Lower leg skin (tissue), 4 donors: ENCODE measurements at regions not wholly inside any gene's neighbourhood (a gene's known extent, or its start where the extent isn't known, plus 50 kb on each side); places are given as distances from the start of the nearest gene placed in this dataset.

Source experiments
- DNase-seq, 2 donors: peaks; one replicate each; pipeline ENCODE4 v3.0.0-alpha.2; 2019; ENCODE audit warnings: low spot score in 2 of 2
- H3K4me3 ChIP-seq: fragments of 200-600 bp; sonication (generic); 2 replicates; pipeline ENCODE4 v1.5.1; 2017; ENCODE audit warnings: mild to moderate bottlenecking, low read depth; ENCODE audit not compliant: poor library complexity, severe bottlenecking
- CTCF ChIP-seq, 3 donors: fragments of 450-650 bp; IDR thresholded peaks; one replicate each; pipeline ENCODE4 v1.5.1; 2016; ENCODE audit warnings: antibody characterized with exemption in 3 of 3, mild to moderate bottlenecking in 3 of 3, moderate library complexity in 2 of 3
- POLR2A ChIP-seq, 2 donors: fragments of 450-650 bp; IDR thresholded peaks; one replicate each; pipeline ENCODE4 v1.6.1; 2016 to 2017; ENCODE audit warnings: antibody characterized with exemption in 2 of 2, mild to moderate bottlenecking in 1 of 2, moderate library complexity in 1 of 2
- WGBS, 2 donors: methylation state at CpG; one replicate each; pipeline ENCODE4 v1.1.5; 2018; 5-methylcytosine and 5-hydroxymethylcytosine counted together
- intact Hi-C: fragments of 100-400 bp; cut with DNase I; formaldehyde crosslinking; loops from one replicate; pipeline ENCODE4 v1.15.0; 2023; ENCODE audit warnings: low total_unique reads

GRCh38 chr6:8203337-8203736, 101.0 kb upstream of the EEF1E1 start:
- no peak for TF ChIP-seq POLR2A (IDR thresholded peaks at IDR 0.05)
- TF ChIP-seq CTCF (IDR thresholded peaks at IDR 0.05) = no peak
- H3K4me3 ChIP-seq = no peak overlapping the region
- DNase-seq = no peak
- 67 to 78% methylated on average over 5 of the region's 5 CpGs for WGBS, 2 donors
- intact Hi-C loops = no loop called here

GRCh38 chr6:8201679-8202078, 99.3 kb upstream of the EEF1E1 start:
- 79 to 85% methylated on average over 5 of the region's 5 CpGs for WGBS, 2 donors
- no peak for TF ChIP-seq POLR2A (IDR thresholded peaks at IDR 0.05)
- DNase-seq = no peak
- intact Hi-C loops = no loop called here
- H3K4me3 ChIP-seq = no peak overlapping the region

- DNase-seq = no peak
- intact Hi-C loops = no loop called here
- 62 to 68% methylated on average over 3 of the region's 3 CpGs for WGBS, 2 donors
- TF ChIP-seq CTCF (IDR thresholded peaks at IDR 0.05) (no peak), POLR2A (IDR thresholded peaks at IDR 0.05) (no peak)
- H3K4me3 ChIP-seq = no peak overlapping the region
Observed at GRCh38 chr6:8200255-8200654, 97.9 kb upstream of the EEF1E1 start.

GRCh38 chr6:8195714-8196102, 93.4 kb upstream of the EEF1E1 start:
- no peak overlapping the region for H3K4me3 ChIP-seq
- 72 to 74% methylated on average over 4 of the region's 4 CpGs for WGBS, 2 donors
- TF ChIP-seq POLR2A (IDR thresholded peaks at IDR 0.05) (no peak), CTCF (IDR thresholded peaks at IDR 0.05) (no peak)
- intact Hi-C loops = no loop called here
- DNase-seq = no peak

- intact Hi-C loops = no loop called here
- WGBS, 2 donors = 61 to 65% methylated on average over 3 of the region's 3 CpGs
- DNase-seq = no peak
- TF ChIP-seq CTCF (IDR thresholded peaks at IDR 0.05) (no peak), POLR2A (IDR thresholded peaks at IDR 0.05) (no peak)
- no peak overlapping the region for H3K4me3 ChIP-seq
Observed at GRCh38 chr6:8195040-8195713, 92.8 kb upstream of the EEF1E1 start.

GRCh38 chr6:8194490-8194889, 92.1 kb upstream of the EEF1E1 start:
- DNase-seq = no peak
- 67 to 70% methylated on average over 3 of the region's 3 CpGs for WGBS, 2 donors
- TF ChIP-seq CTCF (IDR thresholded peaks at IDR 0.05) (no peak), POLR2A (IDR thresholded peaks at IDR 0.05) (no peak)
- no peak overlapping the region for H3K4me3 ChIP-seq
- intact Hi-C loops = no loop called here
